Astrocyte (in vitro differentiated cells and primary cell): ENCODE measurements at regions not wholly inside any gene's neighbourhood (a gene's known extent, or its start where the extent isn't known, plus 50 kb on each side); places are given as distances from the start of the nearest gene placed in this dataset.

Source experiments
- DNase-seq: peaks from one replicate; pipeline ENCODE4 v3.0.0-alpha.2; 2010; ENCODE audit warnings: low read depth
- FAIRE-seq: peaks from 2 replicates; lab custom pipeline; 2011; peaks lifted over from hg19 to GRCh38; lab: Jason Lieb, UNC
- H2AFZ ChIP-seq: 2 replicates; pipeline ENCODE4 v1.6.0; 2012; ENCODE audit warnings: low read depth, low read length, inconsistent platforms
- H3K27ac ChIP-seq: 2 replicates; pipeline ENCODE4 v1.5.1; 2011; ENCODE audit warnings: low read depth, low read length, inconsistent platforms
- H3K27me3 ChIP-seq: 2 replicates; pipeline ENCODE4 v1.6.0; 2011; ENCODE audit warnings: low read length, inconsistent platforms; ENCODE audit not compliant: insufficient read depth
- H3K36me3 ChIP-seq: 2 replicates; pipeline ENCODE4 v1.5.1; 2011; ENCODE audit warnings: low read length, inconsistent platforms; ENCODE audit not compliant: insufficient read depth
- H3K4me1 ChIP-seq: 2 replicates; pipeline ENCODE4 v1.5.1; 2011; ENCODE audit warnings: low read length, inconsistent platforms; ENCODE audit not compliant: insufficient read depth
- H3K4me2 ChIP-seq: 2 replicates; pipeline ENCODE4 v1.6.0; 2012; ENCODE audit warnings: low read length, inconsistent platforms
- H3K4me3 ChIP-seq: 2 replicates; pipeline ENCODE4 v1.5.1; 2011; ENCODE audit warnings: low read depth, mild to moderate bottlenecking, low read length, inconsistent platforms; ENCODE audit not compliant: insufficient read depth
- H3K79me2 ChIP-seq: 2 replicates; pipeline ENCODE4 v1.6.0; 2012; ENCODE audit warnings: mild to moderate bottlenecking, low read length, inconsistent platforms; ENCODE audit not compliant: insufficient read depth
- H3K9ac ChIP-seq: 2 replicates; pipeline ENCODE4 v1.6.0; 2012; ENCODE audit warnings: mild to moderate bottlenecking, low read length, inconsistent platforms
- H3K9me3 ChIP-seq: 2 replicates; pipeline ENCODE4 v1.5.1; 2012; ENCODE audit warnings: low read depth, mild to moderate bottlenecking, low read length, inconsistent platforms; ENCODE audit not compliant: insufficient read depth
- H4K20me1 ChIP-seq: 2 replicates; pipeline ENCODE4 v1.6.0; 2012; ENCODE audit warnings: low read length, inconsistent platforms; ENCODE audit not compliant: insufficient read depth
- H3K27ac Mint-ChIP-seq: one replicate; pipeline ENCODE4 v1.8.0; 2021; ENCODE audit warnings: mild to moderate bottlenecking, mixed read lengths; ENCODE audit not compliant: unreplicated experiment
- H3K27me3 Mint-ChIP-seq: one replicate; pipeline ENCODE4 v1.8.0; 2021; ENCODE audit warnings: low read depth, mixed read lengths; ENCODE audit not compliant: unreplicated experiment
- H3K36me3 Mint-ChIP-seq: one replicate; pipeline ENCODE4 v1.8.0; 2021; ENCODE audit warnings: low read depth, mixed read lengths; ENCODE audit not compliant: unreplicated experiment
- H3K4me1 Mint-ChIP-seq: one replicate; pipeline ENCODE4 v1.8.0; 2021; ENCODE audit warnings: low read depth, mixed read lengths; ENCODE audit not compliant: unreplicated experiment
- H3K4me3 Mint-ChIP-seq: one replicate; pipeline ENCODE4 v1.8.0; 2021; ENCODE audit warnings: mild to moderate bottlenecking, moderate library complexity, mixed read lengths; ENCODE audit not compliant: unreplicated experiment
- H3K9me3 Mint-ChIP-seq: one replicate; pipeline ENCODE4 v1.8.0; 2021; ENCODE audit warnings: mild to moderate bottlenecking, mixed read lengths; ENCODE audit not compliant: unreplicated experiment
- CTCF ChIP-seq: IDR thresholded peaks from 2 replicates; pipeline ENCODE4 v1.5.1; 2011; ENCODE audit warnings: low read depth, mild to moderate bottlenecking, inconsistent platforms, low read length, moderate library complexity; ENCODE audit not compliant: insufficient read depth
- EZH2 ChIP-seq: IDR thresholded peaks from 2 replicates; pipeline ENCODE4 v1.6.1; 2012; ENCODE audit warnings: mild to moderate bottlenecking, low read length, inconsistent platforms; ENCODE audit not compliant: insufficient read depth

GRCh38 chr2:67145851-67146250 lies 251.3 kb upstream of the ETAA1 start:
- no peaks in the 10 kb centered on the region for H3K4me1 Mint-ChIP-seq
- no peak overlapping the region for H3K4me2 ChIP-seq
- H2AFZ ChIP-seq, result no peak overlapping the region
- no peaks in the 10 kb centered on the region for H3K9me3 ChIP-seq
- no peaks in the 10 kb centered on the region for H3K36me3 ChIP-seq
- no peaks in the 10 kb centered on the region for H3K4me1 ChIP-seq
- no peaks in the 10 kb centered on the region for H3K9me3 Mint-ChIP-seq
- H3K27ac Mint-ChIP-seq, result no peak overlapping the region
- H3K27ac ChIP-seq, result no peak overlapping the region
- no peak for FAIRE-seq
- TF ChIP-seq EZH2 (no peak), CTCF (no peak)
- H3K79me2 ChIP-seq, result no peaks in the 10 kb centered on the region
- DNase-seq, result no peak
- no peaks in the 10 kb centered on the region for H3K36me3 Mint-ChIP-seq
- H4K20me1 ChIP-seq, result no peaks in the 10 kb centered on the region
- H3K27me3 Mint-ChIP-seq, result no peaks in the 10 kb centered on the region
- H3K9ac ChIP-seq, result no peak overlapping the region
- no peak overlapping the region for H3K4me3 ChIP-seq
- no peak overlapping the region for H3K4me3 Mint-ChIP-seq
- no peaks in the 10 kb centered on the region for H3K27me3 ChIP-seq

- no peak overlapping the region for H3K4me3 ChIP-seq
- no peak for FAIRE-seq
- H3K36me3 Mint-ChIP-seq, result no peaks in the 10 kb centered on the region
- no peaks in the 10 kb centered on the region for H3K9me3 ChIP-seq
- H4K20me1 ChIP-seq, result no peaks in the 10 kb centered on the region
- no peak for TF ChIP-seq EZH2
- TF ChIP-seq CTCF, result no peak
- no peak overlapping the region for H3K27ac Mint-ChIP-seq
- no peak overlapping the region for H3K9ac ChIP-seq
- no peak overlapping the region for H3K27ac ChIP-seq
- no peaks in the 10 kb centered on the region for H3K36me3 ChIP-seq
- no peaks in the 10 kb centered on the region for H3K4me1 ChIP-seq
- DNase-seq, result no peak
- H3K4me1 Mint-ChIP-seq, result no peaks in the 10 kb centered on the region
- no peaks in the 10 kb centered on the region for H3K27me3 Mint-ChIP-seq
- no peak overlapping the region for H3K4me3 Mint-ChIP-seq
- H2AFZ ChIP-seq, result no peak overlapping the region
- no peaks in the 10 kb centered on the region for H3K9me3 Mint-ChIP-seq
- H3K79me2 ChIP-seq, result no peaks in the 10 kb centered on the region
- no peak overlapping the region for H3K4me2 ChIP-seq
- H3K27me3 ChIP-seq, result no peaks in the 10 kb centered on the region
Observed at GRCh38 chr2:67156796-67157195, 240.3 kb upstream of the ETAA1 start.

GRCh38 chr2:67158718-67159117 lies 238.4 kb upstream of the ETAA1 start:
- H3K9me3 Mint-ChIP-seq, result no peaks in the 10 kb centered on the region
- H3K9ac ChIP-seq, result no peak overlapping the region
- H3K27me3 ChIP-seq, result no peaks in the 10 kb centered on the region
- H3K27ac Mint-ChIP-seq, result no peak overlapping the region
- no peaks in the 10 kb centered on the region for H3K36me3 Mint-ChIP-seq
- no peaks in the 10 kb centered on the region for H4K20me1 ChIP-seq
- no peaks in the 10 kb centered on the region for H3K79me2 ChIP-seq
- H2AFZ ChIP-seq, result no peak overlapping the region
- no peaks in the 10 kb centered on the region for H3K4me1 ChIP-seq
- H3K36me3 ChIP-seq, result no peaks in the 10 kb centered on the region
- FAIRE-seq (no peak), DNase-seq (no peak)
- no peak overlapping the region for H3K27ac ChIP-seq
- H3K4me3 Mint-ChIP-seq, result no peak overlapping the region
- no peak overlapping the region for H3K4me3 ChIP-seq
- H3K27me3 Mint-ChIP-seq, result no peaks in the 10 kb centered on the region
- H3K4me2 ChIP-seq, result no peak overlapping the region
- no peaks in the 10 kb centered on the region for H3K4me1 Mint-ChIP-seq
- H3K9me3 ChIP-seq, result no peaks in the 10 kb centered on the region
- TF ChIP-seq EZH2 (no peak), CTCF (no peak)
